HUES48 (cell line): ENCODE measurements at regions not wholly inside any gene's neighbourhood (a gene's known extent, or its start where the extent isn't known, plus 50 kb on each side); places are given as distances from the start of the nearest gene placed in this dataset.

Experiments used
- H3K27ac ChIP-seq: one replicate; pipeline ENCODE4 v1.7.0; 2013; ENCODE audit warnings: low read depth, low read length, inconsistent platforms
- H3K27me3 ChIP-seq: 2 replicates; pipeline ENCODE4 v1.6.1; 2013; ENCODE audit warnings: mild to moderate bottlenecking, low read length; ENCODE audit not compliant: control insufficient read depth, insufficient read depth
- H3K36me3 ChIP-seq: 2 replicates; pipeline ENCODE4 v1.6.1; 2013; ENCODE audit warnings: low read length; ENCODE audit not compliant: control insufficient read depth, insufficient read depth
- H3K4me1 ChIP-seq: 2 replicates; pipeline ENCODE4 v1.6.1; 2013; ENCODE audit warnings: mild to moderate bottlenecking, low read length; ENCODE audit not compliant: control insufficient read depth, insufficient read depth
- H3K4me3 ChIP-seq: 2 replicates; pipeline ENCODE4 v1.5.1; 2013; ENCODE audit warnings: mild to moderate bottlenecking, low read depth, low read length
- H3K9ac ChIP-seq: 2 replicates; pipeline ENCODE4 v1.6.1; 2013; ENCODE audit warnings: mild to moderate bottlenecking, low read depth, low read length, moderate library complexity
- H3K9me3 ChIP-seq: 2 replicates; pipeline ENCODE4 v1.6.1; 2013; ENCODE audit warnings: low read length; ENCODE audit not compliant: control insufficient read depth, insufficient read depth

DNA sequence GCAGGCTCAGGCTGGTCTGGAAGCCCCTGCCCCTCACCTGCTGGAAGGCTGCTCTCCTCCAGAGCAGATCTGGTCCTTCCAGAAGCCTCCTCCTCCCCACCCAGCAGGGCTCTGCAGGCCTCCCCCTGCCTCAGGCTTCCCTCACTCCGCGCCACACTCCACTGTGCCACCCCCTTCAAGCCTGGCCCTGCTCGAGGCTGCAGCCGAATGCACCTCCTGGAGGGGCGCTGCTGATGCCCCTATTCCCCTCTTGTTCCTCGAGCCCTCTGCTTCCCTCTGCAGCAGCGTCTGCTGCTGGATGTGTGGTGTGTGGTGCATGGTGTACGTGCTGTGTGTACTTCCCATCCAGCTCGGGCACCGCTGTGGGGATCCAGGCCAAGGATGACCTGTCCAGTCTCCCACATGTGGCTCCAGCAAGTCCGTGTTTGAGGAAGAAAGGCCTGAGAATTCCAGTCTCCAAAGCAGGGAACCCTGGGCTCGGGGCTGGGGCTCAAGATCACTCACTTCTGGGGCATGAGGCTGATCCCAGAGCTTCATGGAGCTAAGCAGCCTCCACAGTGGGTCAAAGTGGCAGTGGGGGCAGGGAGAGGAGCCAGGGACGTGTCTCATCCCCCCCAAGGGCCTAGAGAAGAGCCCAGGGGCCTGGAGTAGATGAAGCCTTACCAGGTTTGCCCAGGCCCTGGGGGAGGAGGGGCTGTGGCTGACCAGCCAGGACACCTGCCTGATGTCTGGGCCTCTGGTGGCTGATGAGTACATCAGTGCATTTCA, 136.0 kb upstream of the C14orf180 start:
- no peaks in the 10 kb centered on the region for H3K9me3 ChIP-seq
- no peak overlapping the region for H3K9ac ChIP-seq
- H3K27me3 ChIP-seq, result no peaks in the 10 kb centered on the region
- H3K27ac ChIP-seq, result no peak overlapping the region
- H3K4me1 ChIP-seq, result no peaks in the 10 kb centered on the region
- H3K36me3 ChIP-seq, result no peaks in the 10 kb centered on the region
- H3K4me3 ChIP-seq, result no peak overlapping the region

DNA sequence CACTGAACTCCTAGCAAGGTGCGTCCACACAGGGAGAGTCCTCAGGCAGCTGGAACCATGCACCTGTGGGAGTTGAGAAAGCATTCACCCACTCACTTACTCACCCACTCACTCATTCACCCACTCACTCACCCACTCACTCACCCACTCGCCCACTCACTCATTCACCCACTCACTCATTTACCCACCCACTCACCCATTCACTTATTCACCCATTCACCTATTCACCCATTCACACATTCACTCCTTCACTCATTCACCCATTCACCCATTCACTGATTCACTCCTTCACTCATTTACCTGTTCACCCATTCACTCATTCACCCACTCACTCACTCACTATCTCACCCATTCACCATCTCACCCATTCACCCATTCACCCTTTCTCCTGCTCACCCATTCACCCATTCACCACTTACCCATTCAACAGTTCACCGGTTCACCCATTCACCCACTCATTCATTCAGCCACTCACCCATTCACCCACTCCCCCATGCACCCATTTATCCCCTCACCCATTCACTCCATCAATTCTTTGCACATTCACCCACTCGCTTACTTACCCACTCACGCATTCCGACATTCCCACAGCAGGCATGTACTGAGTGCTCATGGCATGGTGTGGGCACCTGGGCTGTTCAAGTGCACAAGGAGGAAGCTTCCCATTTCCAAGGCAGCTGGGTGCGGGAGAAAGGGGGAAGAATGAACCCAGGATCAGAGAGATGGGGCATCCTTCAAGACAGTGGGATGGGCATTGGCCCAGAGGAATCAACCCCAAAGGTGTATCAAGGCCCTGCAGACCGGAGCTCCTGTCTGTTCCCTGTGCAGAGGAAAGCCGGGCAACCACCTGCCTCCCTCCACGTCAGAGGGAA, 135.2 kb upstream of the C14orf180 start:
- Histone ChIP-seq H3K27me3 (no peaks in the 10 kb centered on the region), H3K9me3 (no peaks in the 10 kb centered on the region), H3K36me3 (no peaks in the 10 kb centered on the region), H3K27ac (no peak overlapping the region), H3K4me3 (no peak overlapping the region), H3K4me1 (no peaks in the 10 kb centered on the region), H3K9ac (no peak overlapping the region)

DNA sequence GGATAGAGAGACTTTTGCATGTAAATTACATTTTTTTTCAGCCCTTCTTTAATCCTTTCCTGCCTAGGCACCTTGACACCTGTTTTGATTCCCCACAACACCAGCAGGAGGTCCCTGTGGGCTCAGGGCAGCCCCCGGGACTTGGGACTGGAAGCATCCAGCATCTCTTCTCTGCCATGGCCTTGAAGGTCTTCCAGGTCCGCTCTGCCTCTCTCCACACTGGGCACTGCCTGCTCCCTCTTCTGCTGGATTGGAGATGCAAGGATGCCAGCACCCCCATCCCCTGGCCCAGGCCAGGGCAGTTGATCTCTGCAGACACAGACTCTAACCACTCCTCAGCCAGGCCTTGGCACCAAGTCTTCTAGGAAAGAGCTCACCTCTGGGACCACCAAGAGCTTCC, 134.5 kb upstream of the C14orf180 start:
- H3K9me3 ChIP-seq, result no peaks in the 10 kb centered on the region
- H3K4me3 ChIP-seq, result no peak overlapping the region
- no peak overlapping the region for H3K9ac ChIP-seq
- no peaks in the 10 kb centered on the region for H3K36me3 ChIP-seq
- H3K27ac ChIP-seq, result no peak overlapping the region
- no peaks in the 10 kb centered on the region for H3K4me1 ChIP-seq
- H3K27me3 ChIP-seq, result no peaks in the 10 kb centered on the region

DNA sequence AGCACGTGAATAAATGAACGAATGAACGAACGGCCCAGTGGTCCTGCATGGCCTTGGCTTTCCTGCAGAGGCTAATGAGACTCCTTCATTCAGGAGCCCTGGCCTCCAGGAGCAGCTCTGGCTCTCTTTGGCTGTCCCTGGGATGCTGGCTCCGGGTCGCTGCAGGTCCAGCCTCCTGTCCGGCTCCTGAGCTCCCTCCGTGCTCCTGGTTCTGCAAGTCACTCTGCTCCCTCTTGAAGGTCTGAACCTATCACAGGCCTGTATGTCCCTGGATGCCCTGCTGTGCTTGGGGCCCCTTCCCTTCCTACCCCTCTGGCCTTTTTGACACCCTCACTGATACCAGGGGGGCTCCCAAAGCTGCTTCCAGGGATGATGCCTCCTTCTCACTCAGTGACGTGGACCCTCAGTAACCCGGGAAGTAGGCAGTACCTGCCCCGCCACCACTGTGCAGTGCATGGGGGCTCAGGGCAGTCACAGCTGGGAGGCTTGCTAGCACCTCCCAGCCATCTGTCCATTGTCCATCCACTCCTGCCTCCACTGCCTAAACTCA, 133.7 kb upstream of the C14orf180 start:
- H3K27ac ChIP-seq, result no peak overlapping the region
- no peak overlapping the region for H3K9ac ChIP-seq
- H3K4me3 ChIP-seq, result no peak overlapping the region
- no peaks in the 10 kb centered on the region for H3K36me3 ChIP-seq
- H3K27me3 ChIP-seq, result no peaks in the 10 kb centered on the region
- H3K9me3 ChIP-seq, result no peaks in the 10 kb centered on the region
- no peaks in the 10 kb centered on the region for H3K4me1 ChIP-seq

DNA sequence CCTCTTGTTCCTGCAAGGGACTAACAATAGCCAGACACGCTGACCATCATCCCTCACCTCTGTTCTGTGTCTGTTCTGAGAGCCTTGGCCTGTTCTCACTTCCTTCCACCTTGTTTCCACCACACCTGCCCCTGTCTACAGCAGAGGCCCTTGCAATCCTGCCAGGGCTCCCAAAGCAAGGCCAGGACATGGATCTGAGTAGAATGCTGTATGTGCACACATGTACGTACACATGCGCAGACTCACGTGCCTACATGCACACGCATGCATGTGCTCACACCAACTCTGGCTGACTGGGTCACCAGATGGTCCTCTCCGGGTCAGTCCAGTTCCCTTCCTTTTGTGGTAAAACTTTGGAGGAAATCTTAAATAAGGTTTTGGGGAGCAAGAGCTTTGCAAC, 133.0 kb upstream of the C14orf180 start:
- Histone ChIP-seq H3K9me3 (no peaks in the 10 kb centered on the region), H3K27me3 (no peaks in the 10 kb centered on the region), H3K27ac (no peak overlapping the region), H3K4me3 (no peak overlapping the region), H3K36me3 (no peaks in the 10 kb centered on the region), H3K9ac (no peak overlapping the region), H3K4me1 (no peaks in the 10 kb centered on the region)

DNA sequence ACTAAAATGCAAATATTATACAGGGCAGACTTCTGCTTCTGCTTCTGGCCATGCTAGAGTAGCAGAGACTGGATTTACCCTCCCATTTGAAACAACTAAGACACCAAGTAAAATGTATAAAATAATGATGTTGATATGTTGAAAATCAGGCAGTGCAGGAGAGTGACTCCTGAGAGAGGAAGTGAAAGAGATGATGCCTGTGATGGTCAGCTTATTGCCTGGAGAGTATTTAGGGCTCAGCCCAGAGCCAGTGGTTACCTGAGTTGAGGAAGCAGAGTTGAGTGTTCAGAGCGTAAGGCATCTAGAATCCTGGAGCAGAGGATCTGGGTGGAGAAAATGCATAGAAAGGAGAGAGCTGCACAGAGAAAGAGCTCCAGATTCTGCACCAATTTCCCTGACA, 131.8 kb upstream of the C14orf180 start:
- Histone ChIP-seq H3K4me1 (no peaks in the 10 kb centered on the region), H3K9ac (no peak overlapping the region), H3K4me3 (no peak overlapping the region), H3K36me3 (no peaks in the 10 kb centered on the region), H3K27ac (no peak overlapping the region), H3K9me3 (no peaks in the 10 kb centered on the region), H3K27me3 (no peaks in the 10 kb centered on the region)

DNA sequence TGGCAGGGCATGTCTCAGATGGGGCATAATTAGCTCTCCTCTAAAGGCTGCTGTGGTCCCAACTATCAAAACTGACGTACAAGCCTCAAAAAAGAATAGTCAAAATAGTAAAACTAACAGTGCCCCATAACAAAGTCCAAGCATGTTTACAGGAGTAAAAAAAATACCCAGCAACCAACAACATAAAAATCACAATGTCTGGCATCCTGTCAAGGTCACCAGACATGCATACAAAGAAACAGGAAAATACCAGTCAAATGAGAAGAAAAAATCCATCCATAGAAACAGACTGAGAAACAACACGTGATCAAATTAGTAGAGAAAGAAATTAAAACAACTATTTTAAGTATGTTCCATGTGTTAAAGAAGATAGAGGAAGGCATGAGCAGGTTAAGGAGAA, 131.2 kb upstream of the C14orf180 start:
- Histone ChIP-seq H3K27ac (no peak overlapping the region), H3K4me1 (no peaks in the 10 kb centered on the region), H3K9me3 (no peaks in the 10 kb centered on the region), H3K9ac (no peak overlapping the region), H3K4me3 (no peak overlapping the region), H3K27me3 (no peaks in the 10 kb centered on the region), H3K36me3 (no peaks in the 10 kb centered on the region)

DNA sequence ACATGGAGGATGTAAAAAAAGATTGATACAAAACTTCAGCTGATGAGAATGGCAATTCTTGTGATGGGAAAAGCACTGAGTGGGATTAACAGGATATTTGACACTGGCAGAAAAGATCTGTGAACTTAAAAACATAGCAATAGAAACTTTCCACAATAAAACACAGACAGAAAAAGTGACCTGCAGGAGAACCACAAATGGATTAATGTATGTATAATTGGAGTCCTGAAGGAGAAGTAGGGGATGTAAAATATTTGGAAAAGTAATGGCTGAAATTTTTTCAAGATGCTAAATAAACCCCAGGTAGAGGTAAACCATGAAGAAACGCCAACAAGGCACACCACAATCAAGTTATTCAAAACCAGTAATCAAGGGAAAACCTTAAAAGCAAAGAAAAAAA, 130.8 kb upstream of the C14orf180 start:
- no peaks in the 10 kb centered on the region for H3K27me3 ChIP-seq

DNA sequence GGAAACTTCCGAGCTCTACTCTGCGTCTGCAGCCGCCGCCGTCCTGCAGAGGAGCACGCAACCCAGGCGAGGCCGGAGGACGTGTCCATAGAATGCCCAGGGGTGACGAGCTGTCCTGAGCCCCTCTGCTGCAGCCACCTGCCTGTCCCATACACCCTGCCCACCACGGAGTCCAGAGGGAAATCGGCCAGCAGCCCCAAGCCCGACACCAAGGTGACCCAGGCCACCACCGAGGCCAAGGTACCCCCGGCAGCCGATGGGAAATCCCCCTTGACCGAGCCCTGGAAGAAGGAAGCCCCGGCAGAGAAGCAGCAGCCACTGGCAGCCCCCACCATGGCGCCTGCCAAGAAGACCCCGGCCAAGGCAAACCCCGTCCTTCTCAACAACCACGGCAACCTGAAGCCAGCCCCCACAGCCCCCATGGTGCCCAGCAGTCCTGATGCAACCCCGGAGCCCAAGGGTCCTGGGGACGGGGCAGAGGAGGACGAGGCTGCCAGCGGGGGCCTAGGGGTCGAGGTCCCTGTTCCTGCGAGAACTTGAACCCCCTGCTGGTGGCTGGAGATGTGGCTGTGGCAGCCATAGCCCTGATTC, 128.7 kb upstream of the C14orf180 start:
- no peak overlapping the region for H3K9ac ChIP-seq

More for the DNA sequence above, 130.8 kb upstream of the C14orf180 start:
- H3K4me1 ChIP-seq, result no peaks in the 10 kb centered on the region
- no peak overlapping the region for H3K4me3 ChIP-seq
- H3K36me3 ChIP-seq, result no peaks in the 10 kb centered on the region
- no peaks in the 10 kb centered on the region for H3K9me3 ChIP-seq
- no peak overlapping the region for H3K9ac ChIP-seq
- H3K27ac ChIP-seq, result no peak overlapping the region

DNA sequence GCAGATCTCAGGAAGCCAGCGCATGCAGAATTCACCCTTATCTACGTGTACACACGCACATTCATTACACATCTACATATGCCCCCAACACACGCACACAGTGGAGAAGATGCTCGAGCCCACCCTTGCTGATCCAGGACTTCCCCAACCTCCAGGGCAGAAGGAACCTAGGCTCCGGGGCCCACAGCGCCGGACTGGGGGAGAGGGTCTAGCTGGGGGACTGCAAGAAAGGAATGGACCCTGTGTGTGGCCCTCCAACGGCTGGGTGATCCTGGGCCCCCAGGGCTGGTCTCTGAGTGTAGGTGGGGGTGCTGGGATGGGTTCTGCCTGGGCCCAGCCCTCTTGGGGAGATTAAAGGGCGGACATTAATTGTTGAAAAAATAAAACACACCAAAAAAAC, 128.1 kb upstream of the C14orf180 start:
- H3K9ac ChIP-seq, result no peak overlapping the region
- H3K4me3 ChIP-seq, result no peak overlapping the region
- H3K27ac ChIP-seq, result no peak overlapping the region
- H3K9me3 ChIP-seq, result no peaks in the 10 kb centered on the region
- H3K36me3 ChIP-seq, result no peaks in the 10 kb centered on the region
- H3K4me1 ChIP-seq, result no peaks in the 10 kb centered on the region
- no peaks in the 10 kb centered on the region; the same call in none of the 2 replicates for H3K27me3 ChIP-seq

More for the DNA sequence above, 128.7 kb upstream of the C14orf180 start:
- Histone ChIP-seq H3K27me3 (no peaks in the 10 kb centered on the region; the same call in none of the 2 replicates), H3K9me3 (no peaks in the 10 kb centered on the region), H3K4me1 (no peaks in the 10 kb centered on the region), H3K4me3 (no peak overlapping the region), H3K36me3 (no peaks in the 10 kb centered on the region), H3K27ac (no peak overlapping the region)
